Natural killer cell (primary cell): ENCODE measurements at regions not wholly inside any gene's neighbourhood (a gene's known extent, or its start where the extent isn't known, plus 50 kb on each side); places are given as distances from the start of the nearest gene placed in this dataset.

Experiments
- ATAC-seq, 3 donors: fragments of 150-1000 bp in 2 of 3; fragments of 200-7000 bp in 1 of 3; cut with Tn5 transposase; 1 replicate in 1 of 3; 2 replicates in 2 of 3; pipeline ENCODE4 v1.10.0; 2021; ENCODE audit warnings: mild to moderate bottlenecking in 2 of 3, moderate library complexity in 2 of 3
- DNase-seq, 2 donors: peaks; one replicate each; pipeline versions ENCODE4 v3.0.0 to v3.0.0-alpha.2; 2013 to 2021; ENCODE audit warnings: mixed read lengths in 1 of 2
- H3K27ac ChIP-seq: one replicate; pipeline ENCODE4 v1.5.1; 2013; ENCODE audit warnings: mild to moderate bottlenecking, low read length
- H3K27me3 ChIP-seq: one replicate; pipeline ENCODE4 v1.6.1; 2013; ENCODE audit warnings: low read length; ENCODE audit not compliant: control insufficient read depth, insufficient read depth
- H3K36me3 ChIP-seq: one replicate; pipeline ENCODE4 v1.6.1; 2013; ENCODE audit warnings: low read length; ENCODE audit not compliant: control insufficient read depth, insufficient read depth
- H3K4me1 ChIP-seq: one replicate; pipeline ENCODE4 v1.6.1; 2013; ENCODE audit warnings: low read length; ENCODE audit not compliant: control insufficient read depth, insufficient read depth
- H3K4me3 ChIP-seq: one replicate; pipeline ENCODE4 v1.5.1; 2013; ENCODE audit warnings: low read length
- H3K9me3 ChIP-seq: one replicate; pipeline ENCODE4 v1.6.1; 2013; ENCODE audit warnings: low read length; ENCODE audit not compliant: control insufficient read depth, insufficient read depth
- H3K27ac Mint-ChIP-seq, 2 donors: one replicate each; pipeline ENCODE4 v1.8.0; 2022; ENCODE audit warnings: mild to moderate bottlenecking in 2 of 2, mixed read lengths in 2 of 2, moderate library complexity in 1 of 2
- H3K27me3 Mint-ChIP-seq, 2 donors: one replicate each; pipeline ENCODE4 v1.8.0; 2022; ENCODE audit warnings: low read depth in 2 of 2, mixed read lengths in 2 of 2
- H3K36me3 Mint-ChIP-seq: one replicate; pipeline ENCODE4 v1.8.0; 2022; ENCODE audit warnings: mixed read lengths
- H3K4me1 Mint-ChIP-seq, 2 donors: one replicate each; pipeline ENCODE4 v1.8.0; 2022; ENCODE audit warnings: mixed read lengths in 2 of 2
- H3K4me3 Mint-ChIP-seq: one replicate; pipeline ENCODE4 v1.8.0; 2022; ENCODE audit warnings: mild to moderate bottlenecking, moderate library complexity, mixed read lengths
- H3K9me3 Mint-ChIP-seq, 2 donors: one replicate each; pipeline ENCODE4 v1.8.0; 2022; ENCODE audit warnings: mixed read lengths in 2 of 2
- WGBS: methylation state at CpG from one replicate; pipeline ENCODE4 v1.1.7; 2013; ENCODE audit warnings: missing lambda C conversion rate; ENCODE audit not compliant: insufficient coverage; 5-methylcytosine and 5-hydroxymethylcytosine counted together
- intact Hi-C: fragments of 100-400 bp; cut with micrococcal nuclease; formaldehyde crosslinking; loops from one replicate; pipeline ENCODE4 v1.14.2; 2022
- TF ChIP-seq, protein P1 (sequence below): fragments of 200-600 bp; IDR thresholded peaks from one replicate; pipeline ENCODE4 v1.8.0; 2022; ENCODE audit warnings: antibody characterized with exemption

DNA sequence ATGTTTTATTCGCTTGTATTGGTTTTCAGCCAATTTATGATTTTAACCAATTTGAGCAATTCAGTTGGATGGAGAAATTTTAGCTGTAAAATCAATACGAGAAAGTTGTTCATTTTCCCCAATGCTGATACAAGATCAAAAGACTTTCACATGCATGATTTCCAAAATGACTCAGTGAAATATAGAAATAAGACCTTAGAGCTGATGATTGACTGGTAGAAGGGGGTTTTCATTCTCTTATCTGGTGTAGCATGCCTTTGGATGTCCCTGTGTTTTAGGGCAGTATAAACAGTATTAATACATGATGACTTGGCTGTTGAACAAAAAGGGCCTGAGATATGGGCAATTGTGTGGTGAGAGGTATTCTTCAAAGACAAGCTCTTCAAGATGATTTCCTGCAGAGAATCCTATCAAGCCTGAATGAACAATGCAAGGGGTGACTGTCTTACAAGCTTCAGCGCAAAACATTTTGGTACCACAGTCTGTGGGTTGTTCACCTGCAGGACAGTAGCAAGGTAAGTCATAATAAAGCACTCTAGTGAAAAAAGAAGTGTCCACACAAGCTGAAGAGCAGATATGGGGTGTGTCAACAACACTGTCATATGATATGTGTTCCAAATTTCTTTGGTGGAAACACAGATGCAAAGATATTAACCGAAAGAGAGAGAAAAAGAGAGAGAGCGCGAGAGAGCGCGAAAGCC is 156.2 kb downstream of the TNFSF18 start:
- Histone ChIP-seq H3K36me3 (no peaks in the 10 kb centered on the region), H3K27ac (peak overlapping the region; percentile 62), H3K4me3 (peak overlapping the region; percentile 24), H3K9me3 (no peaks in the 10 kb centered on the region), H3K27me3 (no peaks in the 10 kb centered on the region), H3K4me1 (peaks cover 7% of the 10 kb centered on the region)
- ATAC-seq: peak in 2 of 3 donors; percentile 16 to 20
- Mint-ChIP-seq H3K4me1 (peaks cover 17% of the 10 kb centered on the region in 2 donors), H3K9me3 (peaks cover 0 to under 1% of the 10 kb centered on the region in 2 donors), H3K27me3 (peaks cover 0 to 2% of the 10 kb centered on the region in 2 donors), H3K36me3 (no peaks in the 10 kb centered on the region), H3K27ac (peak overlapping the region; percentile 56 to 80), H3K4me3 (peak overlapping the region; percentile 79)
- peak in 1 of 2 donors; percentile 21 for DNase-seq
- WGBS: 61% methylated on average over 3 of the region's 8 CpGs
- TF ChIP-seq, protein P1, sequence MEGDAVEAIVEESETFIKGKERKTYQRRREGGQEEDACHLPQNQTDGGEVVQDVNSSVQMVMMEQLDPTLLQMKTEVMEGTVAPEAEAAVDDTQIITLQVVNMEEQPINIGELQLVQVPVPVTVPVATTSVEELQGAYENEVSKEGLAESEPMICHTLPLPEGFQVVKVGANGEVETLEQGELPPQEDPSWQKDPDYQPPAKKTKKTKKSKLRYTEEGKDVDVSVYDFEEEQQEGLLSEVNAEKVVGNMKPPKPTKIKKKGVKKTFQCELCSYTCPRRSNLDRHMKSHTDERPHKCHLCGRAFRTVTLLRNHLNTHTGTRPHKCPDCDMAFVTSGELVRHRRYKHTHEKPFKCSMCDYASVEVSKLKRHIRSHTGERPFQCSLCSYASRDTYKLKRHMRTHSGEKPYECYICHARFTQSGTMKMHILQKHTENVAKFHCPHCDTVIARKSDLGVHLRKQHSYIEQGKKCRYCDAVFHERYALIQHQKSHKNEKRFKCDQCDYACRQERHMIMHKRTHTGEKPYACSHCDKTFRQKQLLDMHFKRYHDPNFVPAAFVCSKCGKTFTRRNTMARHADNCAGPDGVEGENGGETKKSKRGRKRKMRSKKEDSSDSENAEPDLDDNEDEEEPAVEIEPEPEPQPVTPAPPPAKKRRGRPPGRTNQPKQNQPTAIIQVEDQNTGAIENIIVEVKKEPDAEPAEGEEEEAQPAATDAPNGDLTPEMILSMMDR: no peak
- intact Hi-C loops: loop anchor here (5.0 kb wide), 1 partner anchor 77 kb away; no protein-coding TSS in a partner anchor

DNA sequence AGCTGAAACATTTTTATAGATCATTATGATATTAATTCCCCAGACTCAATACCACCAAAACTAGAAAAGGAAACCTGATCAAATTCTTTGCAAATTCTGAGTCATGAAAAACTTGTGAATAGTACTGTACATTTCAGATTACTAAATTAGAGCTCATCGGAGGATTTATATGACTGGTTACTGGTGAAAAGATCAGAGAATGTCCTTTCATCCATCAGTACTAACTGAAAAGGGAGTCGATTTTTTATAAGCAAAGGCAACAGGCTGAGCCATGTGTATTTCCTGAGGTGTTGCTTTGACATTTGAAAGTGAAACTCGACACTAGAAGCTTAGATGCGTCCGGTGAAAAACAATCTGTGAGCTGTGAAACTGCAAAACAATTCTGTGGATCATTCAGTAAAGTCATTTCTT is 155.7 kb downstream of the TNFSF18 start:
- ATAC-seq: peak; percentile 85 to 97 (median 94)
- H3K27ac ChIP-seq: peak overlapping the region; percentile 62
- WGBS: 0% methylated on average over 4 of the region's 5 CpGs
- Mint-ChIP-seq H3K9me3 (no peaks in the 10 kb centered on the region), H3K27ac (peak overlapping the region; percentile 56 to 80), H3K36me3 (no peaks in the 10 kb centered on the region), H3K4me1 (peaks cover 17% of the 10 kb centered on the region in 2 donors), H3K4me3 (peak overlapping the region; percentile 79), H3K27me3 (peaks cover 0 to 2% of the 10 kb centered on the region in 2 donors)
- H3K4me3 ChIP-seq: peak overlapping the region; percentile 24
- TF ChIP-seq, protein P1: no peak
- H3K27me3 ChIP-seq: no peaks in the 10 kb centered on the region
- no peaks in the 10 kb centered on the region for H3K36me3 ChIP-seq
- intact Hi-C loops: loop anchor here (5.0 kb wide), 1 partner anchor 78 kb away; no protein-coding TSS in a partner anchor
- peak in 1 of 2 donors; percentile 70 for DNase-seq
- no peaks in the 10 kb centered on the region for H3K9me3 ChIP-seq
- H3K4me1 ChIP-seq: peaks cover 7% of the 10 kb centered on the region

DNA sequence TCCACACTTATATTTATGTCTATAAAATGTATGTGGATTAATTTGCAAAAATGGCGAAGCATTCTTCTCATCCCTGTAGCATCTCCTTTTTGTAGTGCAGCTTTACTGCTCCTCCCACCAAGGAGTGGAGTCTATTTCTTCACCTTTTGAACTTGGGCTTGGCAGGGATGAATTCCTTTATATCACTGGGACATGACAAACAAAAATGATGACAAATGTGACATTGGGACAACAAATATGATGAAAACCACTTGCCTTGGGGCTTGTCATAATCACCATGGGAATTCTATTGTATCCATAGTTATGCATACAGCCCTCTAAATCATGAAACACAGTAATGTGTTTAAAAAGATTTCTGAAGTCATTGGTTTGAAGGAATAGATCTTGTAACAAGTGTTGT is 155.0 kb downstream of the TNFSF18 start:
- peak overlapping the region; percentile 56 to 80 for H3K27ac Mint-ChIP-seq
- WGBS: 100% methylated on average over 1 of the region's 1 CpG

More for the DNA sequence above, 155.0 kb downstream of the TNFSF18 start:
- Mint-ChIP-seq H3K4me3 (peak overlapping the region; percentile 41), H3K27me3 (peaks cover 0 to 3% of the 10 kb centered on the region in 2 donors), H3K36me3 (no peaks in the 10 kb centered on the region), H3K9me3 (no peaks in the 10 kb centered on the region), H3K4me1 (peaks cover 22 to 24% of the 10 kb centered on the region in 2 donors)
- Histone ChIP-seq H3K27ac (peak overlapping the region; percentile 62), H3K4me1 (peaks cover 7% of the 10 kb centered on the region), H3K4me3 (no peak overlapping the region), H3K36me3 (no peaks in the 10 kb centered on the region), H3K9me3 (no peaks in the 10 kb centered on the region), H3K27me3 (no peaks in the 10 kb centered on the region)
- TF ChIP-seq, protein P1: no peak
- no peak for DNase-seq
- intact Hi-C loops: loop anchor here (5.0 kb wide), 1 partner anchor 78 kb away; no protein-coding TSS in a partner anchor
- ATAC-seq: no peak
